ENCODE measurements at regions not wholly inside any gene's neighbourhood (a gene's known extent, or its start where the extent isn't known, plus 50 kb on each side); places are given as distances from the start of the nearest gene placed in this dataset.

- TF ChIP-seq CTCF (IDR thresholded peaks at IDR 0.05; ENCODE audit: insufficient read depth, missing control alignments), result no peak
- no peak for FAIRE-seq
- no peak for DNase-seq (ENCODE audit: insufficient read length, low spot score)
Measured at GRCh38 chr13:90430127-90430526, 917.4 kb upstream of the MIR17HG start.

GRCh38 chr13:90436697-90437096, 910.8 kb upstream of the MIR17HG start:
- FAIRE-seq, result no peak
- TF ChIP-seq CTCF (IDR thresholded peaks at IDR 0.05; ENCODE audit: insufficient read depth, missing control alignments), result no peak
- no peak for DNase-seq (ENCODE audit: insufficient read length, low spot score)

- FAIRE-seq, result no peak
- DNase-seq (ENCODE audit: insufficient read length, low spot score), result no peak
- no peak for TF ChIP-seq CTCF (IDR thresholded peaks at IDR 0.05; ENCODE audit: insufficient read depth, missing control alignments)
Measured at GRCh38 chr13:90438576-90438975, 908.9 kb upstream of the MIR17HG start.

- no peak for DNase-seq (ENCODE audit: insufficient read length, low spot score)
- no peak for FAIRE-seq
- no peak for TF ChIP-seq CTCF (IDR thresholded peaks at IDR 0.05; ENCODE audit: insufficient read depth, missing control alignments)
Measured at GRCh38 chr13:90443268-90443667, 904.2 kb upstream of the MIR17HG start.

- no peak for FAIRE-seq
- no peak for TF ChIP-seq CTCF (IDR thresholded peaks at IDR 0.05; ENCODE audit: insufficient read depth, missing control alignments)
- DNase-seq (ENCODE audit: insufficient read length, low spot score), result no peak
Measured at GRCh38 chr13:90444232-90444631, 903.3 kb upstream of the MIR17HG start.

GRCh38 chr13:90445179-90445578, 902.3 kb upstream of the MIR17HG start:
- TF ChIP-seq CTCF (IDR thresholded peaks at IDR 0.05; ENCODE audit: insufficient read depth, missing control alignments), result no peak
- no peak for FAIRE-seq
- DNase-seq (ENCODE audit: insufficient read length, low spot score), result no peak

GRCh38 chr13:90447034-90447733, 900.3 kb upstream of the MIR17HG start:
- no peak for FAIRE-seq
- no peak for DNase-seq (ENCODE audit: insufficient read length, low spot score)
- TF ChIP-seq CTCF (IDR thresholded peaks at IDR 0.05; ENCODE audit: insufficient read depth, missing control alignments), result no peak
